Thoracic aorta (tissue), 2 donors: ENCODE measurements at regions not wholly inside any gene's neighbourhood (a gene's known extent, or its start where the extent isn't known, plus 50 kb on each side); places are given as distances from the start of the nearest gene placed in this dataset.
A peak's percentile ranks its signal among the peaks of the same experiment; 100 is the strongest.

Source experiments
- ATAC-seq: fragments of 150-250 bp; one replicate; pipeline ENCODE4 v1.8.0; 2017; ENCODE audit warnings: low read depth; ENCODE audit not compliant: insufficient number of reproducible peaks, low FRiP score
- DNase-seq: peaks from one replicate; pipeline ENCODE4 v3.0.0-alpha.2; 2020; ENCODE audit warnings: low spot score
- H3K27ac ChIP-seq, 2 donors: fragments of 200-600 bp; sonication (generic); 1 replicate in 1 of 2; 2 replicates in 1 of 2; pipeline ENCODE4 v1.5.1; 2016; ENCODE audit warnings: mild to moderate bottlenecking in 2 of 2, moderate library complexity in 2 of 2
- H3K27me3 ChIP-seq: fragments of 200-600 bp; sonication (generic); replicated peaks from 2 replicates; pipeline ENCODE4 v1.6.0; 2016; ENCODE audit warnings: mild to moderate bottlenecking; ENCODE audit not compliant: insufficient read depth
- H3K36me3 ChIP-seq: fragments of 200-600 bp; sonication (generic); one replicate; pipeline ENCODE4 v1.5.1; 2016
- H3K4me1 ChIP-seq, 2 donors: fragments of 200-600 bp; sonication (generic); 1 replicate in 1 of 2; 2 replicates in 1 of 2; pipeline versions ENCODE4 v1.5.1 to v1.6.0; 2016; ENCODE audit warnings: low read depth in 2 of 2, mild to moderate bottlenecking in 1 of 2; ENCODE audit not compliant: control insufficient read depth in 1 of 2
- H3K4me3 ChIP-seq: fragments of 200-600 bp; sonication (generic); 2 replicates; pipeline ENCODE4 v1.5.1; 2016; ENCODE audit warnings: mild to moderate bottlenecking
- H3K9me3 ChIP-seq: fragments of 200-600 bp; sonication (generic); 2 replicates; pipeline ENCODE4 v1.5.1; 2016
- TF ChIP-seq, protein P1 (sequence below): fragments of 200-600 bp; sonication (generic); IDR thresholded peaks from one replicate; pipeline ENCODE4 v1.5.1; 2019; ENCODE audit warnings: antibody characterized with exemption

DNA sequence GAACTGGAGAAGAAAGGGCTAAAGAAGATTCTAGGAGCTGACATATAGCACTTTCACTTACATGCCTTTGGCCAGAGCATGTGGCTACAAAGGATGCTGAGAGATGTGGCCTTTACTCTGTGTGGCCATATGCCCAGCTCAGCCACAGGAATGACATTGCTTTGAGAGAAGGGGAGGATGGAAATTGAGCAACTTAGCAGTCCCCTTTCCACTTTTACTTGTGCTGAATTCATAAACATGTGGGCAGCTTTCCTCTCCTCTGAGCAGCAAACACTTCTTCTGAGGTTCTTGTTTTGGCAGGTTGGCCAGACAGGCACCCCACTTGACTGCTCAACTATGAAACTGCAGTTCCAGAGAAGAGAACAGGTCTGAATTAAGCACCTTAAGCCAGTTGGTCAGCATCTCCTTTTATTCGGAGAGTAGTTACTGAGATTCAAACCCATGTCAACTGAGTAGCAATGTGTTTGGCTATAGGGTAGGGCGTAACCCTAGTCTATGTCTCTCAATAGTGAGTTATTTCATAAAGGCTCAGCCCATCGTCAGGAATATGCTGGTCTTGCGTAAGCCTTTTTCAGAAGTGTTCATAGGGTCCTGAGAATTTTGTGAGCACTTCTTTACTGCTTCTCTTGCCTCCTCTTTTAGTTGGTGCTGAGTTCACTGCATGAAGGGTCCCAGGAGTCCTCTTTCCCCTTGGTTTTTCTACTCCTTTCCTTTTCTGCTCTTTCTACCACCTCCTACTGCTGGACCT, 134.5 kb downstream of the PALM2AKAP2 start:
- TF ChIP-seq, protein P1, sequence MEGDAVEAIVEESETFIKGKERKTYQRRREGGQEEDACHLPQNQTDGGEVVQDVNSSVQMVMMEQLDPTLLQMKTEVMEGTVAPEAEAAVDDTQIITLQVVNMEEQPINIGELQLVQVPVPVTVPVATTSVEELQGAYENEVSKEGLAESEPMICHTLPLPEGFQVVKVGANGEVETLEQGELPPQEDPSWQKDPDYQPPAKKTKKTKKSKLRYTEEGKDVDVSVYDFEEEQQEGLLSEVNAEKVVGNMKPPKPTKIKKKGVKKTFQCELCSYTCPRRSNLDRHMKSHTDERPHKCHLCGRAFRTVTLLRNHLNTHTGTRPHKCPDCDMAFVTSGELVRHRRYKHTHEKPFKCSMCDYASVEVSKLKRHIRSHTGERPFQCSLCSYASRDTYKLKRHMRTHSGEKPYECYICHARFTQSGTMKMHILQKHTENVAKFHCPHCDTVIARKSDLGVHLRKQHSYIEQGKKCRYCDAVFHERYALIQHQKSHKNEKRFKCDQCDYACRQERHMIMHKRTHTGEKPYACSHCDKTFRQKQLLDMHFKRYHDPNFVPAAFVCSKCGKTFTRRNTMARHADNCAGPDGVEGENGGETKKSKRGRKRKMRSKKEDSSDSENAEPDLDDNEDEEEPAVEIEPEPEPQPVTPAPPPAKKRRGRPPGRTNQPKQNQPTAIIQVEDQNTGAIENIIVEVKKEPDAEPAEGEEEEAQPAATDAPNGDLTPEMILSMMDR, result no peak
- no peaks in the 10 kb centered on the region for H3K36me3 ChIP-seq
- ATAC-seq (no peak), DNase-seq (no peak)
- H3K9me3 ChIP-seq, result no peaks in the 10 kb centered on the region
- no peak overlapping the region for H3K4me3 ChIP-seq
- peaks cover 29 to 36% of the 10 kb centered on the region in 2 donors for H3K4me1 ChIP-seq
- no peaks in the 10 kb centered on the region for H3K27me3 ChIP-seq
- no peak overlapping the region for H3K27ac ChIP-seq

DNA sequence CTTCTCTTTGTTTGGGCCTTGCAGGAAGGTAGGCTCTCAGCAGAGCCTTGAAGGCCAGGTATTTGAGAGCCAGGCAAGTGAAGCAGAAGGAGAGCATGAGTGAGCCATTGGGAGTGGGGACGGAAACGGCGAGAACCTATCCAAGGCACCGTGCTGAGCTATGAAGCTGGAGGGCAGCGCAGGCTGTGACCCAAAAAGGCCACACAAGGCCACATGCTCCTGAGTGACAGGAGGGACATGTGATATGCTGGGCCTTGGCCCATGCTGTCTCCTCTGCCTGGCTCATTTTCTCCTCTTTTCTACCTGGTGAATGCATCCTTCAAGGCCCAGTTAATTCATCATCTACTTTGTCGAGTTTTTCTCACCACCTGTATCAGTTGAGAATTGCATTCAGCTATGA, 136.3 kb downstream of the PALM2AKAP2 start:
- Histone ChIP-seq H3K9me3 (no peaks in the 10 kb centered on the region), H3K4me1 (peaks cover 22 to 29% of the 10 kb centered on the region in 2 donors), H3K27ac (no peak overlapping the region), H3K27me3 (no peaks in the 10 kb centered on the region), H3K36me3 (no peaks in the 10 kb centered on the region), H3K4me3 (no peak overlapping the region)
- TF ChIP-seq, protein P1, result no peak
- ATAC-seq (no peak), DNase-seq (no peak)

DNA sequence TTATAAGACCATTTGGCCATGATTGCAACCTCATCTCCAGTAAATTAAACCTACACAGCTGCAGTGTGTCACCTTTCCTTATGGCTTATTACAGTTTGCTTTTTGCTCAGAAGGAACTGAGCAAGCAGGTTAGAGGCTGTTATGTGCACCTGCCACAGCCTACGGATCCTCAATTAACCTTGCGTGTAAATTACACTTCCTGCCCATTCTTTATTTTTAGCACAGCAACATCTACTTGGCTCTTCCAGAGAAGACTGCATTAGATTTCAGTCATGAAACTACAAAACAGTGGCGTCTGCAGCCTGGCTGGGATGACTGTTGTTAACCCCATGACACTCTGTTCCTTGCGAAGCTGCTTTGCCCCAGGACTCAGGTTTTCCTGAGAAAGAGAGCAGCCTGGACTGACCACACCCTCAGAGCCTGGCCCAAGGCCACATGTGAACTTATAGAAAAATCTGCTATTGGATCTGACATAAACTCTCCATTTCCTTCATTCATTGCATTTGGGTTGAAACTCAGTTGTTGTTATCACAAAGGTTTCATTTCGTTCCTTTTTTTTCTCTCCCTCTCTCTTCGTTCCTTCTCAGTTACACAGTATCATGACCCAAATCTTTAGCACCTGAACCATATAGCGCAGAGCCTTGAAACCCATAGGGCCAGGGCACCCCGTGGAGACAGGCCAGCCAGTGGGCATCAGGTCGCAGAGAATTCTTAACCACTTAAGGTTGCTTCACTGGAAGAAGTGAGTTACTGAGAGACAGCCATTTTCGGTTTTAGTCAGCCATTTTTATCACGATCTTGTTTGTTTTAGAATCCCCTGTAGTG, 138.6 kb downstream of the PALM2AKAP2 start:
- peaks cover 15 to 19% of the 10 kb centered on the region in 2 donors for H3K4me1 ChIP-seq
- no peak for ATAC-seq
- TF ChIP-seq, protein P1, result no peak
- H3K27me3 ChIP-seq, result no peaks in the 10 kb centered on the region
- H3K9me3 ChIP-seq, result no peaks in the 10 kb centered on the region
- no peak for DNase-seq
- H3K4me3 ChIP-seq, result peak overlapping the region; percentile 27
- H3K27ac ChIP-seq, result no peak overlapping the region
- H3K36me3 ChIP-seq, result no peaks in the 10 kb centered on the region

DNA sequence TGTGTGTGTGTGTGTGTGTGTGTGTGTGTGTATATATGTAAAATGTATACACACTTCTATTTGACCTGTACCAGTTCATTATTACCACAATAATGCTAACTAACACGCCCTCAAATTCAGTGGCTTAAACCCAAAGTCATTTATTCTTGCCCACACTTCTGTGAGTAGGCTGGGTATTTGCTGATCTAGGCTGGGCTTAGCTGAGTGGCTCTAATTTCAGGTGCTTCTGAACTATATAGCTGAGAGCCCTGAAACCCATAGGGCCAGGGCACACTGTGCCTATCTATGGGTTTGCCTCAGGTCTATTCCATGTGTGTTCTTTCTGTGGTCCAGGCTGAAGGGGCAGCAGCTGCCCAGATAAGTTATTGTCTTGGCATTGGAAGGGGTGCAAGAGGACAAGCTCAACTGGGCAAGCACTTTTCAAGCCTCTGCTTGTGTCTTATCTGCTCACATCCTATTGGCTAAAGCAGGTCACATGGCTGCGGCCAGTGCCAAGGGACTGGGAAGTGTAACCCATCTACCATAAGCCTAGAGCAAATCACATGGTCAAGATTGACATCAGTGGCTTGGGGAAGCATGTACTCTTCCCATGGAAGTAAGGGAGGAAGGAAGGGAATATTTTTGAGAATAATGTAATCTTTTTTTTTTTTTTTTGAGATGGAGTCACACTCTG, 139.9 kb downstream of the PALM2AKAP2 start:
- Histone ChIP-seq H3K9me3 (no peaks in the 10 kb centered on the region), H3K27ac (no peak overlapping the region), H3K27me3 (no peaks in the 10 kb centered on the region), H3K36me3 (peaks cover 4% of the 10 kb centered on the region), H3K4me3 (no peak overlapping the region), H3K4me1 (peaks cover 15 to 19% of the 10 kb centered on the region in 2 donors)
- TF ChIP-seq, protein P1, result no peak
- DNase-seq (no peak), ATAC-seq (no peak)
